HepG2 (cell line): ENCODE measurements at regions not wholly inside any gene's neighbourhood (a gene's known extent, or its start where the extent isn't known, plus 50 kb on each side); places are given as distances from the start of the nearest gene placed in this dataset.

Source experiments
- ATAC-seq: fragments of 200-7000 bp; cut with Tn5 transposase; 3 replicates; pipeline ENCODE4 v1.9.1; 2020; ENCODE audit warnings: mild to moderate bottlenecking, moderate library complexity
- BruUV-seq: library from RNA; stranded (reverse); fragments of 400-500 nt; replicated peaks from 2 replicates; lab custom pipeline; 2021; lab: Mats Ljungman, UMichigan
- CTCF ChIA-PET: fragments of 300-600 bp; formaldehyde crosslinking; extraction: SDS; loops from one replicate; lab custom pipeline; 2021; ENCODE audit warnings: low total read pairs, inconsistent platforms, low intra/inter-chr PET ratio; lab: Yijun Ruan, JAX
- POLR2A ChIA-PET: fragments of 350-600 bp; sonication (Branson Sonifier 250); formaldehyde crosslinking; loops from one replicate; lab custom pipeline; 2020; ENCODE audit warnings: antibody characterized with exemption, inconsistent platforms; lab: Yijun Ruan, JAX
- DNase-seq: peaks from one replicate; pipeline ENCODE4 v3.0.0-alpha.2; 2015; ENCODE audit warnings: low spot score
- FAIRE-seq: peaks from 3 replicates; lab custom pipeline; 2011; peaks lifted over from hg19 to GRCh38; lab: Jason Lieb, UNC
- H2AFZ ChIP-seq: one replicate; pipeline ENCODE4 v1.6.1; 2011; ENCODE audit warnings: low read length, inconsistent platforms
- H3K27ac ChIP-seq: fragments of 300-600 bp; 3 replicates; pipeline ENCODE4 v1.8.0; 2011; ENCODE audit warnings: mixed run types, mild to moderate bottlenecking, mixed read lengths, low read length, inconsistent platforms; ENCODE audit not compliant: insufficient read depth; ENCODE audit errors: extremely low read length
- H3K27me3 ChIP-seq, 2 experiments: fragments of 200-600 bp in 1 of 2; 2 replicates in 1 of 2; 3 replicates in 1 of 2; pipeline versions ENCODE4 v1.6.0 to v1.8.0; 2011; ENCODE audit warnings: low read length in 2 of 2, mild to moderate bottlenecking in 2 of 2, moderate library complexity in 2 of 2, inconsistent platforms in 1 of 2; ENCODE audit not compliant: insufficient read depth in 2 of 2, control insufficient read depth in 1 of 2
- H3K36me3 ChIP-seq, 2 experiments: fragments of 200-600 bp in 1 of 2; replicated peaks in 1 of 2; 2 replicates in 1 of 2; 3 replicates in 1 of 2; pipeline versions ENCODE4 v1.5.1 to v1.8.0; 2011; ENCODE audit warnings: low read length in 2 of 2, inconsistent platforms in 1 of 2; ENCODE audit not compliant: insufficient read depth in 2 of 2, control insufficient read depth in 1 of 2
- H3K4me1 ChIP-seq: 2 replicates; pipeline ENCODE4 v1.5.1; 2012; ENCODE audit warnings: low read length, inconsistent platforms; ENCODE audit not compliant: insufficient read depth
- H3K4me2 ChIP-seq: 2 replicates; pipeline ENCODE4 v1.6.0; 2011; ENCODE audit warnings: low read depth, low read length, inconsistent platforms
- H3K4me3 ChIP-seq, 3 experiments: fragments of 200-600 bp in 1 of 3; sonication (generic), shearing (Covaris generic) in 1 of 3; replicated peaks in 1 of 3; 2 replicates each; pipeline ENCODE4 v1.5.1; 2011 to 2016; ENCODE audit warnings: low read length in 3 of 3, inconsistent platforms in 2 of 3, low read depth in 2 of 3, mild to moderate bottlenecking in 2 of 3, control low read depth in 1 of 3, mixed read lengths in 1 of 3; ENCODE audit not compliant: insufficient read depth in 1 of 3
- H3K79me2 ChIP-seq: one replicate; pipeline ENCODE4 v1.6.1; 2011; ENCODE audit warnings: low read length, inconsistent platforms; ENCODE audit not compliant: insufficient read depth
- H3K9ac ChIP-seq: 2 replicates; pipeline ENCODE4 v1.6.0; 2011; ENCODE audit warnings: mild to moderate bottlenecking, low read depth, low read length, inconsistent platforms; ENCODE audit not compliant: insufficient read depth
- H3K9me3 ChIP-seq: 2 replicates; pipeline ENCODE4 v1.5.1; 2012; ENCODE audit warnings: mild to moderate bottlenecking, low read length
- H4K20me1 ChIP-seq: 2 replicates; pipeline ENCODE4 v1.6.0; 2011; ENCODE audit warnings: inconsistent platforms, mild to moderate bottlenecking, low read length, moderate library complexity; ENCODE audit not compliant: insufficient read depth
- BHLHE40 ChIP-seq: IDR thresholded peaks from 2 replicates; pipeline ENCODE4 v1.6.1; 2011; ENCODE audit warnings: low read length, improper control_type of control experiment
- CHD2 ChIP-seq: IDR thresholded peaks from 2 replicates; pipeline ENCODE4 v1.6.1; 2011; ENCODE audit warnings: low read depth, low read length, improper control_type of control experiment
- HNF4A ChIP-seq: sonication (generic); formaldehyde crosslinking; IDR thresholded peaks from 2 replicates; pipeline ENCODE4 v1.4.0; 2020; ENCODE audit warnings: missing genetic modification reagents
- HNRNPLL ChIP-seq: fragments of 200-400 bp; formaldehyde crosslinking; IDR thresholded peaks from 2 replicates; pipeline ENCODE4 v1.6.1; 2017; ENCODE audit warnings: mild to moderate bottlenecking, low read depth, low read length; ENCODE audit not compliant: poor library complexity, severe bottlenecking
- KIAA2018 ChIP-seq: sonication (generic); formaldehyde crosslinking; IDR thresholded peaks from 2 replicates; pipeline ENCODE4 v1.5.0; 2020; ENCODE audit warnings: mild to moderate bottlenecking, missing genetic modification reagents, borderline replicate concordance
- ZNF430 ChIP-seq: sonication (generic); formaldehyde crosslinking; IDR thresholded peaks from 2 replicates; pipeline ENCODE4 v1.9.0; 2021; ENCODE audit warnings: mild to moderate bottlenecking, missing genetic modification reagents
- ZNF549 ChIP-seq: sonication (generic); formaldehyde crosslinking; IDR thresholded peaks from 2 replicates; pipeline ENCODE4 v1.5.0; 2020; ENCODE audit warnings: missing genetic modification reagents
- WGBS: methylation state at CpG from one replicate; pipeline ENCODE4 v1.1.6; 2017; ENCODE audit warnings: low lambda C conversion rate; 5-methylcytosine and 5-hydroxymethylcytosine counted together
- in situ Hi-C: cut with HindIII; loops from 2 replicates; pipeline ENCODE4 v1.10.0; 2017; ENCODE audit warnings: low pct_unique_long_range_greater_than_20kb; ENCODE audit not compliant: extremely low pct_ligation_motif_present
- intact Hi-C: fragments of 100-400 bp; cut with micrococcal nuclease; formaldehyde crosslinking; loops from one replicate; pipeline ENCODE4 v1.10.0; 2022; ENCODE audit not compliant: unreplicated experiment
- TF ChIP-seq, protein P1 (sequence below): sonication (generic); formaldehyde crosslinking; IDR thresholded peaks from 2 replicates; pipeline ENCODE4 v1.4.0; 2020; ENCODE audit warnings: missing genetic modification reagents

- Histone ChIP-seq H3K4me3 (no peak overlapping the region), H3K9ac (no peak overlapping the region), H3K9me3 (no peaks in the 10 kb centered on the region), H3K36me3 (no peaks in the 10 kb centered on the region), H3K4me1 (peaks cover 9% of the 10 kb centered on the region), H3K4me2 (no peak overlapping the region), H3K79me2 (no peaks in the 10 kb centered on the region), H3K27ac (no peak overlapping the region), H4K20me1 (no peaks in the 10 kb centered on the region), H2AFZ (no peak overlapping the region), H3K27me3 (peaks cover 7 to 83% of the 10 kb centered on the region in 2 experiments)
- no peak for FAIRE-seq
- WGBS = 16% methylated on average over 6 of the region's 7 CpGs
- POLR2A ChIA-PET = no interaction called here
- DNase-seq = no peak
- TF ChIP-seq, protein P1, sequence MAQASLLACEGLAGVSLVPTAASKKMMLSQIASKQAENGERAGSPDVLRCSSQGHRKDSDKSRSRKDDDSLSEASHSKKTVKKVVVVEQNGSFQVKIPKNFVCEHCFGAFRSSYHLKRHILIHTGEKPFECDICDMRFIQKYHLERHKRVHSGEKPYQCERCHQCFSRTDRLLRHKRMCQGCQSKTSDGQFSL = 0 out of 2 replicates have a peak, but pooled peaks have one; percentile 34
- TF ChIP-seq ZNF430 (CRISPR knock-in tag) = no peak
- ATAC-seq = no peak
- CTCF ChIA-PET = no interaction called here
- BruUV-seq = no TSS peak
- intact Hi-C loops (loop anchor here (1.0 kb wide), 1 partner anchor 9 kb away; no protein-coding TSS in a partner anchor), in situ Hi-C loops (no loop called here)
Observed at GRCh38 chr14:96737881-96738280, 59.3 kb upstream of the VRK1 start.

DNA sequence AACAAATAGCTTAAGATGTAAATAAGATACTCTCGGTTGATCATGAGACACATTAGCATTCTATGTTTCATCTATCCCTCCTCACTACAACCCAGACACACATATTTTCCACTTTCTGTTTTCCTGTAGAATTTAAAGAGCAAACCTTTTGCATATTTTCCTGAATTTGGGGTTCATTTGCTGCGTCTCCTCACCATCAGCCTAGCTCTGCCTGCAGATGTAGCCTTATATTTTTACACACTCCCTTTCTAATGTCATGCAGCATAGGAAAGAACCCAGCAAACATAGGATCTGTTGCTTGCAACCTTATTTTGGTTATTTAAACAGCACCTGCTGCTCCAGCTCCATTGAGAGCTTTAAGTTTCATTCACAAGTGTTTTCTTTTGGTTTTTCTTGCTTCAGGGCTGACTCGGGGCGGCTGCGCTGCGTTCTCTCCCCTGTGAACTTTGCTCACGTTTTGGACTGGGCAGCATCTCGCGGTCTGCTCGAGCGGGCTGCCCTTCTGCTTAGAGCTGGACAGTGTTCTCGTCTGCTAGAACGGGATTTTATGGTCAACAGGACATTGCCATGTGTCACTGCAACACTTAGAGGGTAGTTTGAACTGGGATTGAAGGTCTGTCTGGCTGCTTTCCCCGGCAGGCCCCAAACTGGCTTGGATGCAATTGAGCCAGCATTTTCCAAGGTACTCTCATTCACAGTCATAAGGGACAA, 57.8 kb upstream of the VRK1 start:
- no peak for FAIRE-seq

More for the DNA sequence above, 57.8 kb upstream of the VRK1 start:
- ChIA-PET CTCF (no interaction called here), POLR2A (no interaction called here)
- peaks cover 6 to 87% of the 10 kb centered on the region in 2 experiments for H3K27me3 ChIP-seq
- no peaks in the 10 kb centered on the region for H3K36me3 ChIP-seq
- H3K9ac ChIP-seq = no peak overlapping the region
- no peak overlapping the region for H2AFZ ChIP-seq
- peaks cover 8% of the 10 kb centered on the region for H3K4me1 ChIP-seq
- no peak overlapping the region for H3K4me2 ChIP-seq
- BruUV-seq = no TSS peak
- in situ Hi-C loops = no loop called here
- no peaks in the 10 kb centered on the region for H3K79me2 ChIP-seq
- no peaks in the 10 kb centered on the region for H3K9me3 ChIP-seq
- H4K20me1 ChIP-seq = no peaks in the 10 kb centered on the region
- intact Hi-C loops = no loop called here
- ATAC-seq (peak; percentile 70), DNase-seq (no peak)
- 14% methylated on average over 14 of the region's 14 CpGs for WGBS
- TF ChIP-seq HNRNPLL (peak; percentile 71), KIAA2018 (CRISPR knock-in tag) (no peak), ZNF549 (CRISPR knock-in tag) (peak; percentile 99), HNF4A (CRISPR knock-in tag) (peak; percentile 65), BHLHE40 (peak; percentile 68), CHD2 (peak; percentile 78; the same call in 1 of the 2 replicates)
- no peak overlapping the region for H3K27ac ChIP-seq
- H3K4me3 ChIP-seq = no peak overlapping the region
